HG03558 (cell line): ENCODE measurements at regions not wholly inside any gene's neighbourhood (a gene's known extent, or its start where the extent isn't known, plus 50 kb on each side); places are given as distances from the start of the nearest gene placed in this dataset.

Experiments
- ATAC-seq: cut with Tn5 transposase; IDR thresholded peaks from one replicate; pipeline ENCODE4 v1.9.1; 2021; ENCODE audit warnings: moderate number of reproducible peaks; ENCODE audit not compliant: unreplicated experiment; ENCODE audit errors: extremely low read depth

- no peak for ATAC-seq
These were observed 162.3 kb upstream of the CCDC68 start for GRCh38 chr18:55121397-55122170.

- ATAC-seq, result no peak
These were observed 161.6 kb upstream of the CCDC68 start for GRCh38 chr18:55120896-55121295.

- ATAC-seq, result no peak
These were observed 160.2 kb upstream of the CCDC68 start for GRCh38 chr18:55119434-55119833.

GRCh38 chr18:55119016-55119415 lies 159.8 kb upstream of the CCDC68 start:
- no peak for ATAC-seq

- ATAC-seq, result no peak
These were observed 157.6 kb upstream of the CCDC68 start for GRCh38 chr18:55116863-55117262.

GRCh38 chr18:55115606-55116005 lies 156.3 kb upstream of the CCDC68 start:
- no peak for ATAC-seq

- no peak for ATAC-seq
These were observed 155.6 kb upstream of the CCDC68 start for GRCh38 chr18:55114876-55115275.

GRCh38 chr18:55113800-55114199 lies 154.5 kb upstream of the CCDC68 start:
- ATAC-seq, result no peak

- no peak for ATAC-seq
These were observed 152.0 kb upstream of the CCDC68 start for GRCh38 chr18:55111271-55111670.

GRCh38 chr18:55110436-55110835 lies 151.2 kb upstream of the CCDC68 start:
- ATAC-seq, result no peak

- ATAC-seq, result no peak
These were observed 150.7 kb upstream of the CCDC68 start for GRCh38 chr18:55109818-55110414.

GRCh38 chr18:55106906-55107305 lies 147.6 kb upstream of the CCDC68 start:
- no peak for ATAC-seq

GRCh38 chr18:55106466-55106865 lies 147.2 kb upstream of the CCDC68 start:
- ATAC-seq, result no peak

GRCh38 chr18:55105873-55106272 lies 146.6 kb upstream of the CCDC68 start:
- no peak for ATAC-seq

- no peak for ATAC-seq
These were observed 143.7 kb upstream of the CCDC68 start for GRCh38 chr18:55102958-55103456.

GRCh38 chr18:55102501-55102900 lies 143.2 kb upstream of the CCDC68 start:
- ATAC-seq, result no peak

- ATAC-seq, result no peak
These were observed 142.2 kb upstream of the CCDC68 start for GRCh38 chr18:55101458-55101824.

- no peak for ATAC-seq
These were observed 141.7 kb upstream of the CCDC68 start for GRCh38 chr18:55100817-55101457.

- no peak for ATAC-seq
These were observed 138.4 kb upstream of the CCDC68 start for GRCh38 chr18:55097456-55098170.

GRCh38 chr18:55096263-55096951 lies 137.1 kb upstream of the CCDC68 start:
- no peak for ATAC-seq
